ENCODE measurements at regions not wholly inside any gene's neighbourhood (a gene's known extent, or its start where the extent isn't known, plus 50 kb on each side); places are given as distances from the start of the nearest gene placed in this dataset.

GRCh38 chr22:48666620-48667019, 1161.1 kb downstream of the BRD1 start:
- DNase-seq (ENCODE audit: low read depth in 1 of 2, low spot score in 1 of 2): no peak
- Histone ChIP-seq H3K4me1 (ENCODE audit: low read depth) (no peaks in the 10 kb centered on the region), H3K9me3 (ENCODE audit: low read depth) (no peaks in the 10 kb centered on the region), H3K27me3 (no peaks in the 10 kb centered on the region), H3K4me3 (no peak overlapping the region), H3K27ac (no peak overlapping the region), H3K36me3 (no peaks in the 10 kb centered on the region)
- TF ChIP-seq, protein P1, sequence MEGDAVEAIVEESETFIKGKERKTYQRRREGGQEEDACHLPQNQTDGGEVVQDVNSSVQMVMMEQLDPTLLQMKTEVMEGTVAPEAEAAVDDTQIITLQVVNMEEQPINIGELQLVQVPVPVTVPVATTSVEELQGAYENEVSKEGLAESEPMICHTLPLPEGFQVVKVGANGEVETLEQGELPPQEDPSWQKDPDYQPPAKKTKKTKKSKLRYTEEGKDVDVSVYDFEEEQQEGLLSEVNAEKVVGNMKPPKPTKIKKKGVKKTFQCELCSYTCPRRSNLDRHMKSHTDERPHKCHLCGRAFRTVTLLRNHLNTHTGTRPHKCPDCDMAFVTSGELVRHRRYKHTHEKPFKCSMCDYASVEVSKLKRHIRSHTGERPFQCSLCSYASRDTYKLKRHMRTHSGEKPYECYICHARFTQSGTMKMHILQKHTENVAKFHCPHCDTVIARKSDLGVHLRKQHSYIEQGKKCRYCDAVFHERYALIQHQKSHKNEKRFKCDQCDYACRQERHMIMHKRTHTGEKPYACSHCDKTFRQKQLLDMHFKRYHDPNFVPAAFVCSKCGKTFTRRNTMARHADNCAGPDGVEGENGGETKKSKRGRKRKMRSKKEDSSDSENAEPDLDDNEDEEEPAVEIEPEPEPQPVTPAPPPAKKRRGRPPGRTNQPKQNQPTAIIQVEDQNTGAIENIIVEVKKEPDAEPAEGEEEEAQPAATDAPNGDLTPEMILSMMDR (IDR thresholded peaks at IDR 0.05; ENCODE audit: low read depth, low read length): no peak

DNA sequence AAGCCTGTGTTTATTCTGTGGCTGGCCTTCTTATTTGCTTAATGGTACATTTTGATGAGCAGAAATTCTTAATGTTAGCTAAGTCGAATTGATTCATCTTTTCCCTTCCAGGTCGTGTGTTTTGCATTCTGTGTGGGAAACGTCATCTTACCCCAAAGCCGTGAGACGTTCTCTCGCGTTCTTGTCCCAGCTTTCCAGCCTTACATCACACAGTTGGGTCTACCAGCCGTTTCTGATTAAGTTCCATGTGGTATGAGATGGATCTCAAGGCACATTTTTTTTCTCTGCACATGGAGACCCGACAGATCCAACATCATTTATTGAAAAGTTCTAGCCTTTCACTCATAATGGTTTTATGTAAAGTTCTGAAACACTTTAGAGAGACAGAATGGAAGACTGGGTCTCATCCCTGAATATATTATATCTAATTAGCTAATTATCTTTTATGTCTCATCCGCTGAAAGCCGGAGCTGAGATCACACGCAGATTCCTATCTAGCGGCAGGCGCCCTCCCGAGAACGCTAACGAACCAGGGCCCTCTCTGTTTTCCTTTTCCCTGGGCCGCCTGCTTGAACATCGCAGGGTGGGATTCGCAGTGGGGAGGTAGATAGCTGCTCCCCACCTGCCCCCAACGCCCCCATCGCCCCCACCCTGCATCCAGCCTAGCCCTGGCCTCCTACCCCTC, 1162.2 kb downstream of the BRD1 start:
- Histone ChIP-seq H3K4me1 (ENCODE audit: low read depth) (no peaks in the 10 kb centered on the region), H3K9me3 (ENCODE audit: low read depth) (no peaks in the 10 kb centered on the region), H3K27ac (no peak overlapping the region), H3K4me3 (no peak overlapping the region), H3K36me3 (no peaks in the 10 kb centered on the region), H3K27me3 (no peaks in the 10 kb centered on the region)
- no peak for DNase-seq (ENCODE audit: low read depth in 1 of 2, low spot score in 1 of 2)
- TF ChIP-seq, protein P1 (IDR thresholded peaks at IDR 0.05; ENCODE audit: low read depth, low read length): no peak

GRCh38 chr22:48664586-48664985, 1163.1 kb downstream of the BRD1 start:
- no peaks in the 10 kb centered on the region for H3K4me1 ChIP-seq (ENCODE audit: low read depth)
- TF ChIP-seq, protein P1 (IDR thresholded peaks at IDR 0.05; ENCODE audit: low read depth, low read length): no peak
- no peak overlapping the region for H3K4me3 ChIP-seq

GRCh38 chr22:48663297-48663696, 1164.4 kb downstream of the BRD1 start:
- DNase-seq (ENCODE audit: low read depth in 1 of 2, low spot score in 1 of 2): no peak
- Histone ChIP-seq H3K36me3 (no peaks in the 10 kb centered on the region), H3K27me3 (no peaks in the 10 kb centered on the region), H3K27ac (no peak overlapping the region), H3K4me1 (ENCODE audit: low read depth) (no peaks in the 10 kb centered on the region), H3K4me3 (no peak overlapping the region), H3K9me3 (ENCODE audit: low read depth) (no peaks in the 10 kb centered on the region)
- TF ChIP-seq, protein P1 (IDR thresholded peaks at IDR 0.05; ENCODE audit: low read depth, low read length): peak; percentile 10

More at GRCh38 chr22:48664586-48664985, 1163.1 kb downstream of the BRD1 start:
- H3K27me3 ChIP-seq: no peaks in the 10 kb centered on the region
- H3K36me3 ChIP-seq: no peaks in the 10 kb centered on the region
- H3K27ac ChIP-seq: no peak overlapping the region
- DNase-seq (ENCODE audit: low read depth in 1 of 2, low spot score in 1 of 2): no peak
- no peaks in the 10 kb centered on the region for H3K9me3 ChIP-seq (ENCODE audit: low read depth)

DNA sequence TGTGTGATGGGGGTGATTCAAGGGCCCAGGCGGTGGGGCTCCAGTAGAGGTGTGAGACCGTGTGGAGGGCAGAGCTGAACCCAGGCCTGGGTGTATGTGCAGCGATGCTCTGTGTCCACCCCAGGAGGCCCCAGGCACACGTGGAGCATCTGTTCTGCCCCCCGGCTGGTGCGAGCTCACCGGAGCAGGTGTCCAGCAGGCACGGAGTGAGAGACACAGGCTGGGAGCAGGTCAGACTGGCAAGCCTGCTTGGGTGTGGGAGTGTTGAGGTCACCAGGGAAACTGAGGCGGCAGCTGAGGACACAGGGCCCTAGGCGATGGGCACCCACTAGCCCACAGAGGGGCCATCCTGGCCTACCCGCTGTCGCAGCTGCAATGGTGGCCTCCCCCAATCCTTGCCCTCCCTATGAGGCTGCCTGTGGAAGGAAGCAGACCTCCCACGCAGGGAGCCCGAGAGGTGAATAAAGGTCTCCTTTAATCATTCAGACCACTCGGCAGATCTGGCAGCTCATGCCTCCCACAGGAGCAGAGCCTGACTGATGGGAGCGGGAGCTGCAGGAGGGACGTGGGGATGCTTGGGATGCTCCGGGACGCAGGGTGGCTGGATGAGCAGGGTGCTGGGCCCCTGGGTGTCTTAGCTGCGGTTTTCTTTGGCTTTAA, 1165.1 kb downstream of the BRD1 start:
- Histone ChIP-seq H3K9me3 (ENCODE audit: low read depth) (no peaks in the 10 kb centered on the region), H3K4me1 (ENCODE audit: low read depth) (no peaks in the 10 kb centered on the region), H3K27ac (no peak overlapping the region), H3K4me3 (no peak overlapping the region), H3K36me3 (no peaks in the 10 kb centered on the region), H3K27me3 (no peaks in the 10 kb centered on the region)
- no peak for DNase-seq (ENCODE audit: low read depth in 1 of 2, low spot score in 1 of 2)
- TF ChIP-seq, protein P1 (IDR thresholded peaks at IDR 0.05; ENCODE audit: low read depth, low read length): no peak
